T-helper 1 cell (primary cell): ENCODE measurements at regions not wholly inside any gene's neighbourhood (a gene's known extent, or its start where the extent isn't known, plus 50 kb on each side); places are given as distances from the start of the nearest gene placed in this dataset.

ENCODE experiments used
- DNase-seq, 5 donors: peaks; one replicate each; pipeline ENCODE4 v3.0.0-alpha.2; 2012 to 2020

- no peak for DNase-seq
These were observed 52.7 kb upstream of the FAM20C start for GRCh38 chr7:139561-140243.

GRCh38 chr7:140996-141395 is 51.4 kb upstream of the FAM20C start:
- no peak for DNase-seq

GRCh38 chr7:142248-142941 is 50.0 kb upstream of the FAM20C start:
- no peak for DNase-seq
